ENCODE measurements at regions not wholly inside any gene's neighbourhood (a gene's known extent, or its start where the extent isn't known, plus 50 kb on each side); places are given as distances from the start of the nearest gene placed in this dataset.
A peak's percentile ranks its signal among the peaks of the same experiment; 100 is the strongest.
"Not testable (repeated sequence)": the region's sequence is repeated elsewhere in the genome, so short reads cannot be mapped to it uniquely, and the experiment has no call there.

- in situ Hi-C loops (cut with HindIII; ENCODE audit: low pct_ligation_motif_present, low sequenced_read_pairs): no loop called here
Observed at GRCh38 chr5:66285343-66285922, 141.3 kb downstream of the SREK1 start.

GRCh38 chr5:66291771-66292170, 147.7 kb downstream of the SREK1 start:
- Histone ChIP-seq H3K27ac (no peak overlapping the region), H3K27me3 (replicated peaks) (no peaks in the 10 kb centered on the region), H3K36me3 (replicated peaks) (no peaks in the 10 kb centered on the region), H3K4me3 (ENCODE audit: low read depth, low read length) (no peak overlapping the region)
- DNase-seq: no peak
- TF ChIP-seq CTCF (IDR thresholded peaks at IDR 0.05; ENCODE audit: low read depth, low read length, missing control alignments): no peak
- in situ Hi-C loops (cut with HindIII; ENCODE audit: low pct_ligation_motif_present, low sequenced_read_pairs): no loop called here

More at GRCh38 chr5:66285343-66285922, 141.3 kb downstream of the SREK1 start:
- no peak for DNase-seq
- Histone ChIP-seq H3K27me3 (replicated peaks) (no peaks in the 10 kb centered on the region), H3K27ac (no peak overlapping the region), H3K4me3 (ENCODE audit: low read depth, low read length) (no peak overlapping the region), H3K36me3 (replicated peaks) (no peaks in the 10 kb centered on the region)
- no peak for TF ChIP-seq CTCF (IDR thresholded peaks at IDR 0.05; ENCODE audit: low read depth, low read length, missing control alignments)

- H3K4me3 ChIP-seq (ENCODE audit: low read depth, low read length); DNase-seq; H3K27me3 ChIP-seq (replicated peaks); H3K36me3 ChIP-seq (replicated peaks); in situ Hi-C loops (cut with HindIII; ENCODE audit: low pct_ligation_motif_present, low sequenced_read_pairs); H3K27ac ChIP-seq: not testable (repeated sequence)
Observed at GRCh38 chr5:66293851-66294250, 149.8 kb downstream of the SREK1 start.

GRCh38 chr5:66299463-66299862, 155.4 kb downstream of the SREK1 start:
- no peaks in the 10 kb centered on the region for H3K36me3 ChIP-seq (replicated peaks)
- H3K27me3 ChIP-seq (replicated peaks): no peaks in the 10 kb centered on the region
- H3K27ac ChIP-seq: no peak overlapping the region
- no peak for DNase-seq
- no peak for TF ChIP-seq CTCF (IDR thresholded peaks at IDR 0.05; ENCODE audit: low read depth, low read length, missing control alignments)
- no peak overlapping the region for H3K4me3 ChIP-seq (ENCODE audit: low read depth, low read length)
- in situ Hi-C loops (cut with HindIII; ENCODE audit: low pct_ligation_motif_present, low sequenced_read_pairs): no loop called here

GRCh38 chr5:66302344-66302743, 158.2 kb downstream of the SREK1 start:
- no peak for DNase-seq
- H3K27me3 ChIP-seq (replicated peaks): no peaks in the 10 kb centered on the region
- no peak overlapping the region for H3K4me3 ChIP-seq (ENCODE audit: low read depth, low read length)
- TF ChIP-seq CTCF (IDR thresholded peaks at IDR 0.05; ENCODE audit: low read depth, low read length, missing control alignments): no peak
- H3K36me3 ChIP-seq (replicated peaks): no peaks in the 10 kb centered on the region
- no peak overlapping the region for H3K27ac ChIP-seq
- in situ Hi-C loops (cut with HindIII; ENCODE audit: low pct_ligation_motif_present, low sequenced_read_pairs): loop anchor here (25.0 kb wide), 1 partner anchor 485 kb away; no protein-coding TSS in a partner anchor

- TF ChIP-seq CTCF (IDR thresholded peaks at IDR 0.05; ENCODE audit: low read depth, low read length, missing control alignments): peak; percentile 94
- in situ Hi-C loops (cut with HindIII; ENCODE audit: low pct_ligation_motif_present, low sequenced_read_pairs): loop anchor here (25.0 kb wide), 1 partner anchor 481 kb away; no protein-coding TSS in a partner anchor
- Histone ChIP-seq H3K4me3 (ENCODE audit: low read depth, low read length) (no peak overlapping the region), H3K27me3 (replicated peaks) (no peaks in the 10 kb centered on the region), H3K27ac (no peak overlapping the region), H3K36me3 (replicated peaks) (no peaks in the 10 kb centered on the region)
- peak; percentile 64 for DNase-seq
Observed at GRCh38 chr5:66306105-66306843, 162.2 kb downstream of the SREK1 start.
